AML-193 (cell line): ENCODE measurements at regions not wholly inside any gene's neighbourhood (a gene's known extent, or its start where the extent isn't known, plus 50 kb on each side); places are given as distances from the start of the nearest gene placed in this dataset.
"Not testable (repeated sequence)": the region's sequence is repeated elsewhere in the genome, so short reads cannot be mapped to it uniquely, and the experiment has no call there.

ENCODE experiments used
- DNase-seq, 2 experiments: peaks; one replicate each; lab custom pipeline; 2025; lab: John Stamatoyannopoulos, UW

- DNase-seq, result not testable (repeated sequence)
Observed at GRCh38 chr17:20387549-20387948, 79.8 kb downstream of the LGALS9B start.

- peak; percentile 35 to 52 for DNase-seq
Observed at GRCh38 chr17:20381358-20382300, 85.7 kb downstream of the LGALS9B start.

- not testable (repeated sequence) for DNase-seq
Observed at GRCh38 chr17:20380625-20381024, 86.7 kb downstream of the LGALS9B start.

GRCh38 chr17:20379251-20379650, 88.1 kb downstream of the LGALS9B start:
- DNase-seq, result not testable (repeated sequence)

GRCh38 chr17:20376642-20377041, 90.7 kb downstream of the LGALS9B start:
- DNase-seq, result not testable (repeated sequence)

GRCh38 chr17:20375745-20376144, 91.6 kb downstream of the LGALS9B start:
- not testable (repeated sequence) for DNase-seq
